ENCODE measurements at regions not wholly inside any gene's neighbourhood (a gene's known extent, or its start where the extent isn't known, plus 50 kb on each side); places are given as distances from the start of the nearest gene placed in this dataset.

GRCh38 chr2:13052547-13052946, 335.8 kb downstream of the TRIB2 start:
- no peak overlapping the region for H3K4me3 Mint-ChIP-seq
- intact Hi-C loops (cut with micrococcal nuclease) = no loop called here

GRCh38 chr2:13056259-13056843, 339.6 kb downstream of the TRIB2 start:
- H3K4me1 ChIP-seq (ENCODE audit: control insufficient read depth, insufficient read depth, low read length) = no peaks in the 10 kb centered on the region
- 89% methylated on average over 1 of the region's 3 CpGs for WGBS (ENCODE audit: insufficient coverage)
- no peak overlapping the region for H3K4me3 ChIP-seq (ENCODE audit: low read length)
- no peaks in the 10 kb centered on the region for H3K4me1 Mint-ChIP-seq
- H3K36me3 ChIP-seq (ENCODE audit: control insufficient read depth, insufficient read depth, low read length) = no peaks in the 10 kb centered on the region
- intact Hi-C loops (cut with micrococcal nuclease) = no loop called here
- peaks cover 19 to 42% of the 10 kb centered on the region in 2 donors for H3K27me3 Mint-ChIP-seq (ENCODE audit: low read depth in 2 of 2)
- ATAC-seq = no peak
- H3K36me3 Mint-ChIP-seq = no peaks in the 10 kb centered on the region
- no peaks in the 10 kb centered on the region for H3K9me3 Mint-ChIP-seq
- no peaks in the 10 kb centered on the region for H3K9me3 ChIP-seq (ENCODE audit: control insufficient read depth, insufficient read depth, low read length)
- DNase-seq = peak in 1 of 2 donors; percentile 4
- no peak for TF ChIP-seq CTCF (IDR thresholded peaks at IDR 0.05)
- H3K27ac ChIP-seq (ENCODE audit: low read length) = no peak overlapping the region
- peaks cover 6% of the 10 kb centered on the region for H3K27me3 ChIP-seq (ENCODE audit: control insufficient read depth, insufficient read depth, low read length)
- no peak overlapping the region for H3K4me3 Mint-ChIP-seq
- no peak overlapping the region for H3K27ac Mint-ChIP-seq

More at GRCh38 chr2:13052547-13052946, 335.8 kb downstream of the TRIB2 start:
- H3K9me3 Mint-ChIP-seq = no peaks in the 10 kb centered on the region
- Histone ChIP-seq H3K9me3 (ENCODE audit: control insufficient read depth, insufficient read depth, low read length) (no peaks in the 10 kb centered on the region), H3K36me3 (ENCODE audit: control insufficient read depth, insufficient read depth, low read length) (no peaks in the 10 kb centered on the region), H3K27me3 (ENCODE audit: control insufficient read depth, insufficient read depth, low read length) (peaks cover 3% of the 10 kb centered on the region), H3K27ac (ENCODE audit: low read length) (no peak overlapping the region), H3K4me1 (ENCODE audit: control insufficient read depth, insufficient read depth, low read length) (no peaks in the 10 kb centered on the region), H3K4me3 (ENCODE audit: low read length) (no peak overlapping the region)
- H3K27ac Mint-ChIP-seq = no peak overlapping the region
- TF ChIP-seq CTCF (IDR thresholded peaks at IDR 0.05) = no peak
- 75% methylated on average over 4 of the region's 4 CpGs for WGBS (ENCODE audit: insufficient coverage)
- no peaks in the 10 kb centered on the region for H3K36me3 Mint-ChIP-seq
- H3K4me1 Mint-ChIP-seq = no peaks in the 10 kb centered on the region
- no peak for ATAC-seq
- H3K27me3 Mint-ChIP-seq (ENCODE audit: low read depth in 2 of 2) = peaks cover 20 to 38% of the 10 kb centered on the region in 2 donors
- no peak for DNase-seq

GRCh38 chr2:13057671-13058070, 340.9 kb downstream of the TRIB2 start:
- Mint-ChIP-seq H3K4me3 (no peak overlapping the region), H3K4me1 (no peaks in the 10 kb centered on the region)
- peaks cover 6% of the 10 kb centered on the region for H3K27me3 ChIP-seq (ENCODE audit: control insufficient read depth, insufficient read depth, low read length)

More at GRCh38 chr2:13057671-13058070, 340.9 kb downstream of the TRIB2 start:
- H3K9me3 Mint-ChIP-seq = no peaks in the 10 kb centered on the region
- no peak overlapping the region for H3K4me3 ChIP-seq (ENCODE audit: low read length)
- no peak for TF ChIP-seq CTCF (IDR thresholded peaks at IDR 0.05)
- H3K36me3 ChIP-seq (ENCODE audit: control insufficient read depth, insufficient read depth, low read length) = no peaks in the 10 kb centered on the region
- DNase-seq (no peak), ATAC-seq (no peak)
- no peaks in the 10 kb centered on the region for H3K36me3 Mint-ChIP-seq
- H3K9me3 ChIP-seq (ENCODE audit: control insufficient read depth, insufficient read depth, low read length) = no peaks in the 10 kb centered on the region
- no peak overlapping the region for H3K27ac Mint-ChIP-seq
- intact Hi-C loops (cut with micrococcal nuclease) = no loop called here
- H3K27ac ChIP-seq (ENCODE audit: low read length) = no peak overlapping the region
- H3K27me3 Mint-ChIP-seq (ENCODE audit: low read depth in 2 of 2) = peaks cover 19 to 36% of the 10 kb centered on the region in 2 donors
- H3K4me1 ChIP-seq (ENCODE audit: control insufficient read depth, insufficient read depth, low read length) = no peaks in the 10 kb centered on the region

All from natural killer cell (primary cell).